HPDE6-E6E7 (cell line): ENCODE measurements at regions not wholly inside any gene's neighbourhood (a gene's known extent, or its start where the extent isn't known, plus 50 kb on each side); places are given as distances from the start of the nearest gene placed in this dataset.
"Not testable (repeated sequence)": the region's sequence is repeated elsewhere in the genome, so short reads cannot be mapped to it uniquely, and the experiment has no call there.

Source experiments
- DNase-seq: peaks from one replicate; pipeline ENCODE4 v3.0.0; 2011; ENCODE audit warnings: missing footprints; ENCODE audit errors: extremely low spot score

DNA sequence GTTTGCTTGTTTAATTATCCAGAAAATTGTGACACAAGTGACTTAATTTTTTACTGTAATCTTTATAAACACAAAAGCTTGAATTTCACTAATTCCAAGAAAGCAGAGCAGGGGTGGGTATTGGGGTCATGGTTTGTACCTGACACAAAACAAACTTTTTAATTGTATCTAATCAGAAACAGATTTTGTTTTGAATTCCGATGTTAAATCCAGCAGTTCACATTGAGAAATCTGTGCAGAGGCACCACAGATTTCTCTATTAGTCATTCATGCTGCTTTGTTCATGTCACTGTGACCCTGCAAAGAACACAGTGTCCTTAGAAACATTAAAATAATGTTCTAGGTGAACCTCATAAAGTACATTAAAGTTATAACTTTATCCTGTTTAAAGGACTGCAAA is 443.4 kb downstream of the NYAP2 start:
- no peak for DNase-seq

DNA sequence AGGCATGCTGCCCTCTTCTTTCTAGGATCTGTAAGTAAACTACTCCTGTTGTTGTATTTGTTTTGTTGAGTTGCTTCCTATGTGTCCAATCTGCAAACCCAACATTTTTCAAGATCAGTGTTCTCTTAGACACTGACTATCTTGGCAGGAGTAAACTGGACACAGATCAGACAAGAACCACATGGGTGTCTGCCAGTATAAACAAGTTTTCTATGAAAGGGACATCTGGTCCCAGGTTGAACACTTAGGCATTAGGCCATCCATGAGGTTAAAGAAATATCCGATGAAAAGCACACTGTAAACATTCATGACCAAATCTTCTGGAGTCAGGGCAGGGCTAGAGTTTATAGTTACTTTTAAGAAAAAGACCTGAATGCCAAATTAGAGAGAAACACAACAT is 441.8 kb downstream of the NYAP2 start:
- DNase-seq, result no peak

DNA sequence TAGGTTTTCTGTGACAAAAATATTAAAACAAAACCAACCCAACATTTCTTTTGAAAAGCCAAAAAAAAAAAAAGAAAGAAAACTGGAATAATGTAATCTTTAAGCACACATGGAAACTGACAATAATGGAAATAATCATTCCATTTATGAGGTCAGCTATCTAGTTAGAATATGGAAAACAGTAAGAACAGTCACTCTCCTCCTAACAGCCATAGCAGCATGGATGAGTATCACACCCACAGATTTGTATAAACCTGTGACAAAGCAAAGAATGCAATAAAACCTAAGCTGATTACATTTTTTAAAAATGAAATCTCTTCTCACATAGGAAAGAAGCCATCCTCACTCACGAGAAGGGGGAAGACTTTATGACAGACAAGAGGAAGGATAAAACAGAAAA is 437.8 kb downstream of the NYAP2 start:
- no peak for DNase-seq

DNA sequence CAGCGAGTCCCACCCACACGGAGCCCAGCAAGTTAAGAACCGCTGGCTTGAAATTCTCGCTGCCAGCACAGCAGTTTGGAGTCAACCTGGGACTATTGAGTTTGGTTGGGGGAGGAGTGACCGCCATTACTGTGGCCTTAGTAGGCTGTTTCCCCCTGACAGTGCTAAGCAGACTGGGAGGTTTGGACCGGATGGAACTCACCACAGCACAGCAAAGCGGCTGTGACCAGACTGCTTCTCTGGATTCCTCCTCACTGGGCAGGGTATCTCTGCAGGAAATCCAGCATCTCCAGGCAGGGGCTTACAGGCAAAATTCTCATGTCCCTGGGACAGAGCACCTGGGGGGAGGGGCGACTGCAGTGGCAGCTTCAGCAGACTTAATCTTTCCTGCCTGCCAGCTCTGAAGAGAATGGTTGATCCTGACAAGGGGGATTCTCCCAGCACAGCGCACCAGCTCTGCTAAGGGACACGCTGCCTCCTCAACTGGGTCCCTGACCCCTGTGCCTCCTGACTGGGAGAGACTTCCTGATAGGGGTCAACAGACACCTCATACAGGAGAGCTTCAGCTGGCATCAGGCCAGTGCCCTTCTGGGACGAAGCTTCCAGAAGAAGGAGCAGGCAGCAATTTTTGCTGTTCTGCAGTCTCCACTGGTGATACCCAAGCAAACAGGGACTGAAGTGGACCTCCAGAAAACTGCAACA is 425.4 kb downstream of the NYAP2 start:
- no peak for DNase-seq

DNA sequence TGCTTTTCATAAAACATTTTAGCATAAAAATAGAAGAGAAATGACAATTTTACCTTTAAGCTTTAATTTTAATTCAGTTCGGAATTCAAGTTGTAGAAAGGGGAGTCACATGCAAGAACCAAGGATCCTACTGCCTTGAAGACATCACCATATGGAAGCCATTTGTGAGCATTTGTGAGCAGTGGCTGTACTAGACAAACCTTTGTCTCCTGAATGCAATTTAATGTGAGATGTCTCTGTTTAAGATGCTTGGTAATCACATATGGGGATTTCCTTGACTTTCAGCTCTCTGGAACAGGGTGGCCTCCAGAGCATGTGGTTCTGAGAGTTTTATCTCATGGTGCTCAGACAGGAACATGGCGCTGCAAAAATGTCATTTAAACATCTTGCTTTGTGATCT is 421.8 kb downstream of the NYAP2 start:
- no peak for DNase-seq

DNA sequence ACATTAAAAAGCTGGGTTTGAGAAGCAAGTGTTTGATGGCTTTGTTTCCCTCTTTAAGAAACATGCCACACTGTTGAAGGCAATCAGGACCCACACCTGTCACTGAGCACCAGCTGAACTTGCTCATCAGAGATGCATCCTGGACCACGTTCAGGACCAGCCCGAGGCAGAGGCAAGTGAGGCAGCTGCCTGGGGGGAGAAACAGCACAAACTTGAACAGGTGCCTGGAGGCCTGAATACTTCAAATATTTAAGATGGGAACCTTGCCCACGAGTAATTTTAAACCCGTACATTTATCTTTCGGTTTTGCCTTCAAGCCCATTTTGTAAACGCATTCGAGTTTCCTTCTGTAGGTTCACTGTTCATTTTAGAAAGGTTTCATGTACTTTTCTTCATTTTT is 421.3 kb downstream of the NYAP2 start:
- no peak for DNase-seq

DNA sequence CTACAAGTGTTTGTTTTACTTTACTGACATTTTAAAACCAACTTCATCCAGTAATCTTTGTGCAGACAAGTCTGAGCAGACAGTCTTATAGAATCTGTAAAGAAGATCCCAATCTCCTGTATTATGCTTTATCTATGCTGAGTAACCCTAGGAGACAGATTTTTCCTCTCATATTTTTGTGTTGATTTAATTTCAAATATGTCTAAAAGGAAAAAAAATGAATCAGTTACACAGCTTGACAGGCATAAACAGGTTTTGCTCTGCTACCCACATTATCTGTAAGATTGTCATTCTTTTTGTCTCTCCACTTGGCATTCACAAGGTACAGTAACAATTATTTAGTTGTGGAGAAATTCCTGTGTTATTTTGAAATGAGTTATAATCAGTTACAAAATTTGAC is 415.0 kb downstream of the NYAP2 start:
- DNase-seq, result no peak

DNA sequence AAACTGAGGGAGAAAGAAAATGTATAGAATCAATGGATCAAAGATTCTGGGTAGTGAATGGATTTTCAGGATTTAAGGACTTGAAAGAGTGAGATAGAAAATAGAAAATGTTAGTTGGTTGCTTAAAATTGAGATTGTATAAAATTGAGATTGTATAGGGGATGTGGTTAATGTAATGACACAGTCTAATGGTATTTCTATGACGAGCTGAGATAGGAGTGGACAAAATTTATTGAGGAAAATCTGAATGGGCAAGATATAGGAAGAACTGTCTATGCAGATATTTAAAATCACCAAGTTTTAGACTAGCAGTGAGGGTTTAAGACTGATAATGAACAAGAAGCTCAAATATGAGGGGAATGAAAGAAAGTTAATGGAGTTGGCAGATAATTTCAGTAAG is 406.6 kb downstream of the NYAP2 start:
- DNase-seq, result no peak

DNA sequence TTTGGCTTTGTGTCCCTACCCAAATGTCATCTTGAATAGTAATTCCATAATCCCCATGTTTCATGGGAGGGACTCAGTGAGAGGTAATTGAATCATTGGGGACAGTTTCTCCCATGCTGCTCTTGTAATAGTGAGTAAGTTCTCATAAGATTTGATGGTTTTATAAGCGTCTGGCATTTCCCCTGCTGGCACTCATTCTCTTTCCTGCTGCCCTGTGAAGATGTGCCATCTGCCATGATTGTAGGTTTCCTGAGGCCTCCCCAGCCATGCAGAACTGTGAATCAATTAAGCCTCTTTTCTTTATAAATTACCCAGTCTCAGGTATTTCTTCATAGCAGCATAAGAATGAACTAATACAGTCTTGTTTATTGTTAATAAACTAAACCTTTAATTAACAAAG is 402.6 kb downstream of the NYAP2 start:
- not testable (repeated sequence) for DNase-seq

DNA sequence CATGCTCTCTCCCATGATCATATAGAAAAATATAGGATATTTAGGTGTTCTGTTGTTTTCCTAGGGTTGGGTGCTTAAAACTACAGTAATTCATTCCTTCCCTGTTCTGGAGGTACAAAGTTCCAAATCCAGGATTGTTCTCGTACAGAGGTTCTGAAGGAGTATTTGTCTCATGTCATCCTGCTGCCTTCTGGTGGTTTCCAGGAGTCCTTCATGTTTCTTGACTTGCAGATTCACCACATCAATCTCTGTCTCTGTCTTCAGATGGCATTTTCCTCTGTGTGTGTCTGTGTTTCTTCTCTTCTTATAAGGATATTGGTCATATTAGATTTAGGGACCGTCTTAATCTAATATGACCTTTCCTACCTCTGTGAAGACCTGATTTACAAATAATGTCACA is 397.9 kb downstream of the NYAP2 start:
- DNase-seq, result no peak

DNA sequence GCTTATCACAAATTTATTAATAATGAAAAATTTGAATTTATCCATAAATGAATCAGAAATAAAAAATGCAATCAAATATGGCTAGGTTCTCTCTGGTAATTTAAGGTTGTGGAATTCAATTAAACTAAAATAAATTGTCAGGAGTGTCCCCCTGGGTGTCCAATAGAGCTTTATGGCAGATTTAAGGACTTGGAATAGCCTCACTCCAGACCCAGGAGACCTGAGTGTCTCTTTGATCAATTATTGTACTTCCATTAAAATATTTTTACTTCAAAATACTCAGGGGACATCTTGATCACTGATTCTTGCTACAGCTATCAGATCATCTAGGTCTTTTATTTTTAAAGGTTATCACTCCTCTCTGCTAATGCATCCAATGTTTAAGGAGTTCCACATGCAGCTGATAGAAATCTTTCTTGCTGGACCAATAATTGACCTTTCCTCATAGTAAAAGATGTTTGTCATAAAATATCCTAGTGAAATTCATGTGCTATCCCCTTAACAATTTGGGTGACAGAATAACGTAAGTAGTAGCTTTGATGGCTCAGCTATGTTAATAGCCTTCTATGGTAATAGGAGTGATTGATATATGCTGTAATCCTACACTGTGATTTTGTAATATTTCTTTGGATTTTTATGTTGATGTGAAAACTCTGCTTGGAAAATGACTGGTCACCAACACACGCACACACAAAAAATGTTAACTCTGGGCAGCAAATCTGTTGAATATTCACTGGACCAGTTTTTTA is 395.3 kb downstream of the NYAP2 start:
- no peak for DNase-seq

DNA sequence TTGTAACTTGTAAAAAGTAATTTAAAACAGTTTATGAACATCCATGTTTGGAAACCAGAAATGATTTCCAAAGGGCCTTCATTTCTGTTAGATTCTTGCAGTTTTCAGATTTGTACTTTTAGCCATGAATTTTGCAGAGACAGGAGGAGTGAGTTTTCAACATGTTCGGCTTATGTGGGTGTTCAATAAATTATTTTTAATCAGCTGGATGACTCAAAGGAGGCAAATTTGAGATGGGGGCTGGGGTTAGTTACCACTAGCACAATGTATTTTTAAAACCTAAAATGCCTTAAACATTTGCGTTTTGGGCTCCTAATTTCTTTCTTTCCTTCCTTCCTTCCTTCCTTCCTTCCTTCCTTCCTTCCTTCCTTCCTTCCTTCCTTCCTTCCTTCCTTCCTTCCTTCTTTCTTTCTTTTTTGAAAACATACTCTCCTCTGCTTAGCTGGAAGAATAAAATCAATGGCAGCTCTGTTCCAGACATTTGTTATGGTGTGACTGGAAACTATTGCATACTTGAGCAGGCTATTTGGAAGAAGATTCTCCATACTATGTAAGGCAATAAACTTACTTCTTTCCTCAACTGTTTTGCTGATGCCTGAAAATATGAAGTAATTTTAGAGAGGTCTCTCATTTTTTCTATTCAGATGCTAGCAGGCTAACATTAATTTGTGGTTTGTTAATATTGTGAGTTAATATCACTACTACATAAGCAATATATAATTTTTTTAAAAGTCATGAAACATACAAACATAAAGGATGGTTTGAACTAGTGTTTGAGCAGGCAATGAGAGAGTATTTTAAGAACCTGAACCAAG is 394.4 kb downstream of the NYAP2 start:
- no peak for DNase-seq

DNA sequence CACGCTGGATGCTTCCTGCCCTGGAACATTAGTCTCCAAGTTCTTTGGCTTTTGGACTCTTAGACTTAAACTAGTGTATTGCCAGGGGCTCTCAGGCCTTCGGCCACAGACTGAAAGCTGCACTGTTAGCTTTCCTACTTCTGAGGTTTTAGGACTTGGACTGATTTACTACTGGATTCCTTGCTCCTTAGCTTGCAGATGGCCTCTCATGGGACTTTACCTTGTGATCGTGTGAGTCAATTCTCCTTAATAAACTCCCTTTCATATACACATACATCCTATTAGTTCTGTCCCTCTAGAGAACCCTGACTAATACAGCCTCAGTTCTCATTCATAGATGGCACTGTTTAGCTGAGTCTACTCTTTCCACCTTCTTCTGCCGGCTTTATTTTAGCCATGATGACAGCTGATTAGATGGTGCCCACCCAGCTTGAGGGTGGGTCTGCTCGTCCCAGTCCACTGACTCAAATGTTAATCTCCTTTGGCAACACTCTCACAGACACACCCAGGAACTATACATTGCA is 389.1 kb downstream of the NYAP2 start:
- no peak for DNase-seq

DNA sequence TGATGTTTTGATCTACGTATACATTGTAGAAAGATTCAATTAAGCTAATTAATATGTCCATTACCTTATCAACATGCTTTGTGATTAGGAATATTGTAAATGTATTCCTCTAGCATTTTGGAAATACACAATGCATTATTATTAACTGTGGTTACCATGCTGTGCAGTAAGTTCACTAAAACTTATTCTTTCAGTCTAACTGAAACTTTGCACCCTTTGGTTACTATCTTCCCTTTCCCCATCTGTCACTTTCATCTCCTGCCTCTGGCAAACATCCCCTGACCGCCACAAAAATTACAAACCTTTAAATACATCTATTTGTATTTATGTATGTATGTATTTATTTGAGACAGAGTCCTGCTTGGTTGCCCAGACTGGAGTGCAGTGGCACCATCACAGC is 388.0 kb downstream of the NYAP2 start:
- no peak for DNase-seq

DNA sequence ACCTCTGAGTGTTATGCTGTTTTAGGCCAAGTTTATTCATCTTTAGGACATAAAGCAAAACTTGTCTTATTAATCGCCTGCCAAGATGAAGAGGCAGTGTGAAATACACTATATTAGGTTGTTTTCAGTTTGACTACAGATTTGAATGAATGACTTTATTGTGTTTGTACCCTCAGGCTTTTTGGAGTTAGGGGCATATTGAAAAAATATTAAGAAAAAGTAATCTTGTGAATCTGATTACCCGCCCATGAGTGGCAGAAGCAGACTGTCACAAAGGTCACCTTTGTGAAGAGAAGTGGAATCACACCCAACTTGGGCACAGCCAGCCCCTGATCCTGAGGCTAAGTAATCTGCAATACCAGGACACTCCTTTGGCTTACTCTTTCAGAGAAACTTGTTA is 382.5 kb downstream of the NYAP2 start:
- no peak for DNase-seq

DNA sequence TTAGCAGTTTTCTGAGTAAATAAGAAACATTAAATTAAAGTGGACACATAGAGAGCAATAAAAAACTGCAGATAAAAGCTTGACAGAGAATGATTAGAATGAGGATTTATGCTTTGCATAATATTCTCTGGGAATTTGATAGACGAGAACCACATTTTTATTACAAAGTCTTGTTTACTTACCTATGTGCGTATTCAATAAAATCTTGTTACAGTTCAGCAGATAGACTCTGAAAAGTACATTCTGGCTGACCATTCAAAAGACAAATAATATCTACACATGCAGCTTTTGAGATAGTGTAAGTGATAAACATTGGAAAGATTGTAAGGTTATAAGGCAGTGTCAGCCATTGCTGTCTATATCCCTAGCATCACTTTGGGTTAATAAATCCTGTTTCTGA is 381.6 kb downstream of the NYAP2 start:
- DNase-seq, result no peak

DNA sequence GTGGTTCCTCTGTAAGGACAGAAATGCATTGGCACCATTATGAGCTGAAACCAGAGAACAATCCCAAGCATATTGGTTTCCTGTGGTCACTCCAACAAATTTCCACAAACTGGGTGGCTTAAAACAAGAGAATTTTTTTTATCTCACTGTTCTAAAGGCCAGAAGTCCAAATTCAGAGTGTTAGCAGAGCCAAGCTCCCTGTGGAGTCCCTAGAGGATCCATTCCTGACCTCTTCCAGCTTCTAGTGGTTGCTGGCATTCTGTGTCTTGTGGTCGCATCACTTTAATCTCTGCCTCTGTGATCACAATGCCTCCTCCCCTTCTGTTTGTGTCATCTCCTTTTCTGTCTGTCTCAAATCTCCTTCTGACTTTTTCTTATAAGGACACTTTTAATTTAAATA is 380.3 kb downstream of the NYAP2 start:
- DNase-seq, result no peak

DNA sequence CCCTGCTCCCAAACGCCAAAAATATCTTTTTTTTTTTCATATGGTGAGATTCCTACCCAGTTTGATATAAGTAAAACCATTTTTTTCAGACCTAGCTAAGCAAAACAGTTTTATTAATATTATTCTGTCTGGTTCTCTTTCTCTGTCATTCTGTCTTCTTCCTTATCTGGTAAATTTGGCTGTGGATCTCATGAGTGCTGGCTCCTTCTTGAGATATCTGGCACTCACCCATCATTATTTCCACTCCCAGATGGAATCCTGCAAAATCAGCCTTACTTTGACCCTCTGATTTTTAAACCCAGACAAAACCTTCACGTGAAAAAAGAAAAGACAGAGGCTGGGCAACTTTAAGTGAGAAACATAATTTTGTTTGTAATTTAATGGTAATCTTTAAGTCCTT is 373.6 kb downstream of the NYAP2 start:
- no peak for DNase-seq

DNA sequence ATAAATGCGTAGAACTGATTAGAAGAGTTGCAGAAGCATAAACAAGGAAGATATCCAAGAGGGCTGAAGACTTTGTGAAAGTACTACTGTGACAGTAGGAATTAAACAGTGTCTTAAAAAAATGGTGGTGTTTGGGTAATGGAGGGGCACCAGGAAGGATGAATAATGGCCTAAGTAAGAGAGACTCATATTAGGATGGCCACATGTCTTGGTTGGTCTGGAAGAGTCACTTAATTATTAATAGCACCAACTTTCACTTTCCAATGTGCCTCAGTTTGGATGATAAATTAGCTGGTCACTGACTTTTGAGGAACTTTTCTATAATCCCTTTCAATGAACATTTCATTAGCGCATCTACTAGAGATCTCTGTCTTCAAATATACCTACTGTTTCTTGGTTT is 372.2 kb downstream of the NYAP2 start:
- no peak for DNase-seq

DNA sequence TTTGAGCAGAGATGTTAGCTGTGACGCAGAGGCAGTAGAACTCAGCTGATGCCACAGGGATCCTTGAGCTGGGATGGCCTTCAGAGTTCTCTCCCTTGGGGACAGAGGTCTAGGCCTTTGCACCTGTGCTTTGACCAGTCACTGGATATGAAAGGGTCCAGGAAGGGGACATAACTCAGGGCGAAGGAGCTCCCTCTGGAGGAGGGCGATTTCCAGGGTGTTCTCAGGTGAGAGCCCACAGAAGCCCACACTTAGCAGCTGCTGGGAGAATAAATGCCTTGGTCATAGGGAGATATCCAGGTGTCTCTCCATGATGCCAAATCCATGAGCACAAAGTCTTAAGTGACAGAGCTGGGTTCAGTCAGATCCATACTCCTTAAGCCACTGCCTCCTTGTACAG is 369.2 kb downstream of the NYAP2 start:
- DNase-seq, result no peak

DNA sequence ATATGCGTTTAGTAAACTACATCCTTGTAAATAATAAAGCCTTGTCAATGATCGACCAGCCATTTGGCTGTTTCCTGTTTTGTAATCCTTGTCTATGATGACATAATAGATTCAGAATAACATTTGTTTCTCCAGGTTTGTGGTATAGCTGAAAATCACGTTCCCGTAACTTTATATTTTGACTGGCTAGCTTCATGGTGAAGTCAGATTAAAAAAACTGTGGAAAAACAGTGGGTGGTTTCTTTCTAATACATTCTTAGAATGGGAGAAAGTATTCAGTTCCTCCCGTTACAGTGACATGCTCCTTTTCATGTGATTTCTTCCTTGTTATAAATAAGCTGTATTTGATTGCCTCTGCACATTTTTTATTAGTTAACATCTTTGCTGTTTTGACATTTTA is 366.9 kb downstream of the NYAP2 start:
- DNase-seq, result no peak

DNA sequence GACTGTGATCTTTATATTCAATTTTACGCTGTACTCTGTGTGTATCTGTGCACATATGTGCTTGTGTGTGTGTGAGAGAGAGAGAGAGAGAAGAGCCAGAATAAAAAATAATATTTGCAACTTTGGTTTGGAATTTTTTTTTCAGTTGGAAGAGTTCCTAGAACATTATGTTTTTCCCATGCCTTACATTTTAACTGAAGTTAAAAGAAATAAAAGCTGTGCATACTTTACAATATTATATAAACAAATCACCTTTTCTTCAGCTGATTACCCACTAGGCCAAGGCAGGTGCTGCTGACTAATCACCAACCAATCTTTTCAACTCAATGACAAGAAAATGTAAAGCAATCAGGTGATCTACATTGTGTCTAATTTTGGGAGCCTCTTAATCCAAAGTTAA is 366.3 kb downstream of the NYAP2 start:
- DNase-seq, result no peak

DNA sequence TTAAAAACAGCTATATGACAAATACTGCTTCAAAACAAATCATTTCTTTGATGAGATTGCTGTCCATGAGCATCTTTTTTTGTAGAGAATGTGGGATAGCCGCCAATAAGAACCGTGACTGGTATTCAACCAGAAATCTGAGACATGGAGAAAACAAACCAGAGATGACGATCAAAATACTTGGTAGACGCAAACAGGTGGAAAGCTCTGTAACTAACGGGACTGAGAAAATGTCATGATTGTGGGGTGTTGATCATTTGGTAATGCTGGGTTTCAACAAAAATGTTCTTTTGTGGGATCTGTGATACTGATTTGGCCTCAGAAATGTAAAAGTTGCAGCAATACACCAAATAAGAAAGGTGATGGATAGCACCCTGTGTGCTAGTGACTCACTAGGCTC is 364.8 kb downstream of the NYAP2 start:
- DNase-seq, result no peak
